HS-27A (cell line): ENCODE measurements at regions not wholly inside any gene's neighbourhood (a gene's known extent, or its start where the extent isn't known, plus 50 kb on each side); places are given as distances from the start of the nearest gene placed in this dataset.

Source experiments
- DNase-seq: peaks from one replicate; pipeline ENCODE4 v3.0.0-alpha.2; 2012; ENCODE audit warnings: low read depth, missing footprints

DNA sequence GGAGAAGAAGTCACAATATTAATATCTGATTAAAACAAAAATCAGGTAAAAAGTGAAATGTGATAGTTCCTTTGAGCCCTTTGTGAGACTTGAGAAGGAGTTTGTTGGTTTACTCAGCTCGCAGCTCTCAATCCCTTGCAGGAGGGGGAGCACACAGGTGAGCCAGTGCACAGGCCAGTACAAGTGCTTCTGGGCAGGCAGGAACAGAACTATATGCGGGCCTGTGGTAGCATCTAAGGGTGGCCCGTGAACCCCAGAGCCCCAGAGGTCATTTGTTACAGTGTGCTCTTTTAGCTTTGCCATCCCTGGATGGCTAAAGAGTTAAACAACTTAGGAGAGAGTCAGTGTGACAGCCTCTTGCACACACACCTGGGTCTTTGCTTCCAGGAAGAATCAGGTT lies 215.3 kb upstream of the EDIL3 start:
- no peak for DNase-seq

DNA sequence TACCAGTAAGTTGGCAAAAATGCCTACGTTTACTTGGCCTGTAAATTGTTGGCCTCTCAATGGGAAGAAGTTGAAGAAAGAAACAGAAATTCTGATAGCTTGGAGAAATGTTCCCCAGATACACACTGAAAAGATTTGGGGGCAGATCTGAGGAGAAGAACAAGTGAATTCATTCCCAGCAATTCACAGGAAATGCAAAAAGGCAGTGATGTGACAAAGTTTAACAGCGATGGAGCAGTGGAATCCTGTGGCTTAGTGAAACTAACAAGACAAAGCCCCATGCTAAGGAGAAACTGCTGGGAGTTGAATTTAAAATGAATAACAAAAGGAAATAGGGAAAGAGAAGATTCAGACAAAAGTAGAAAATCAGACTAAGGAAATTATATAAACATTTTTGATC lies 213.2 kb upstream of the EDIL3 start:
- no peak for DNase-seq

GRCh38 chr5:84590629-84591028 lies 205.9 kb upstream of the EDIL3 start:
- DNase-seq: no peak

- no peak for DNase-seq
Observed at GRCh38 chr5:84589926-84590325, 205.2 kb upstream of the EDIL3 start.

DNA sequence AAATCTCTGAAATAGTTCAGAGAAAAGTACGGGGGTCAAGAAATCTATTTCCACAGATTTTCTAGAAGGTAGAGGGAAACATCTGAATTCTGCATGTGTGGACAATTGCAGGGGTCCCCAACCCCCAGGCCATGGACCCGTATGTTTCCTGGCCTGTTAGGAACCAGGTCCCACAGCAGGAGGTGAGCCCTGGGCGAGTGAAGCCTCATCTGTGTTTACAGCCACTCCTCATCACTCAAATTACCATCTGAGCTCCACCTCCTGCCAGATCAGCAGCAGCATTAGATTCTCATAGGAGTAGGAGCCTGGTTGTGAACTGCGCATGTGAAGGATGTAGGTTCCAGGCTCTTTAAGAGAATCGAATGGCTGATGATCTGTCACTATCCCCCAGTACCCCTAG lies 200.5 kb upstream of the EDIL3 start:
- DNase-seq: no peak

DNA sequence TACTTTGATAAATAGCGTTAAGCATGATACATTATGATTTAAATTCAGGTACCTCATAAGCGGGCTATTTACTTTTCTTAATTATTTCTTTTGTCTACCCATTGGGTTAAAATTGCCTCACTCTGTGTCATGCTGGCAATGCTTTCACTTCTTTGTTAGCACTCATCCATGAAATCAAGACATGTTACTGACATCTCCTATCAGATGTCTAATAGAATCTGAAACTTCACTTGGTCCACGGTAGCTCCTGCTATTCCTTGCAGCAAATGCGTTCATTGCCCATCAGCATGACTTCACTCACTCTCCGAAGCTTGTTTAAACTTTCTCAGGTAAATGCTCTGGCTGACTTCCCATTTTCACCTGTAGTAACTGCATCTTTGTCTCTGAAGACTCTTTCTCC lies 193.5 kb upstream of the EDIL3 start:
- no peak for DNase-seq

GRCh38 chr5:84573017-84573712 lies 188.5 kb upstream of the EDIL3 start:
- no peak for DNase-seq

- DNase-seq: no peak
Observed at GRCh38 chr5:84569307-84569706, 184.6 kb upstream of the EDIL3 start.

DNA sequence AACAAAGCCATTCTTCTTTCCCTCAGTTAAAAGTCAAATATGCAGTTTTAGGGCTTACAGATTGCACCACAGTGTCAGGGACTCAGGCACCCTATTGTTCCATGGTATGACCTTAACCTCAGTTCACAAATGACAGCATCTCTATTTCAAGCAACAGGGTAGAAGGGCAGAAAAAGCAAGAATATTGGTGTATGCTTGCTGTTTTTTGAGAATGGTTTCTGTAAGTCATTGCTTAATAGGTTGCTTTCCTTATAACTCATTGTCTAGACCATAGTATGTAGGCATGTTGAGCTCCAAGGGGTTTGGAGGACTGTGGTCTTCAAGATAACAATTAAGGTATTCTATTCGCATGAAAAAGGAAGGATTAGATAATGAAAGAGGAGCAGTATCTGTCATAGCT lies 183.5 kb upstream of the EDIL3 start:
- DNase-seq: no peak

- DNase-seq: no peak
Observed at GRCh38 chr5:84565866-84566265, 181.2 kb upstream of the EDIL3 start.

- DNase-seq: no peak
Observed at GRCh38 chr5:84564321-84565075, 179.8 kb upstream of the EDIL3 start.

GRCh38 chr5:84550222-84550621 lies 165.5 kb upstream of the EDIL3 start:
- no peak for DNase-seq

GRCh38 chr5:84549054-84549453 lies 164.4 kb upstream of the EDIL3 start:
- no peak for DNase-seq

DNA sequence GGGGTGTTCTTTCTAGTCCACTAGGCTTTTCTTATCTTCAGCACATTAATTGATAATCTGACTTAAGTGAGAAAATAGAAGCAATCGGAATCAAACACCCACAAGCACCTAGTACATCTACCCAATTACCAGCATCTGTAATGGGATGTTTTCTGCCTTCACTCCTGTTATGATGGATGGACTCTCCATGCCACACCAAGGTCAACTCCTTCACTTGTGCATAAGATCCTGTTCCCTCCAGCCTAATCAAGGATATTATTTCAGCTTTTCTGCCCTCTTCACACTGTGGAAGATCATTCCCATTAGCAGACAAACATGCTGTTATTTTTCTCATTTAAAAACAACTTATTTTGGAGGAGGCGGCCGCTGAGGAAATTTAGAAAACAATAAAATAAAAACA lies 162.0 kb upstream of the EDIL3 start:
- DNase-seq: no peak

- no peak for DNase-seq
Observed at GRCh38 chr5:84536797-84537196, 152.1 kb upstream of the EDIL3 start.

- no peak for DNase-seq
Observed at GRCh38 chr5:84535281-84535680, 150.6 kb upstream of the EDIL3 start.

GRCh38 chr5:84524491-84524890 lies 139.8 kb upstream of the EDIL3 start:
- no peak for DNase-seq

- no peak for DNase-seq
Observed at GRCh38 chr5:84518862-84519261, 134.2 kb upstream of the EDIL3 start.

DNA sequence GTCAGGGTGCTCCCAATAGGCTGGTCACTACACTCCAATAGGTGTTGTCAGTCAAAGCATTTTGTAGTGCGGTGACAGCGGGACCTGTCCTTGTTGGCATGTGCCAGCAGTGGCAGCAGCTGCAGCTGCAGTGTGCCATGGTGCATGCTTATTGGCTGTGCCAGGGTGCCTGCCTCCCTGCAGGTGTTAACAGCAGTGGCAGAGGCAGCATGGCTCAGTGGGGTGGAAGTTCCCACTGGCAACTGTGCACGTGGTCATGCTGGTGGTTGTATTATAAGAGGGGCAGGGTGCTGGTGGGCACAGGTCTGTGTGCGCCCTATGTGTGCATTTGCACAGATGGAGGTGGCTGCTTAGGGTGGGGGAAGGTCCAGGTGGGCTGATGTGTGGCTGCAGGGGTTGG lies 133.7 kb upstream of the EDIL3 start:
- DNase-seq: no peak

GRCh38 chr5:84506625-84507024 lies 121.9 kb upstream of the EDIL3 start:
- DNase-seq: no peak

- no peak for DNase-seq
Observed at GRCh38 chr5:84494453-84494852, 109.8 kb upstream of the EDIL3 start.

DNA sequence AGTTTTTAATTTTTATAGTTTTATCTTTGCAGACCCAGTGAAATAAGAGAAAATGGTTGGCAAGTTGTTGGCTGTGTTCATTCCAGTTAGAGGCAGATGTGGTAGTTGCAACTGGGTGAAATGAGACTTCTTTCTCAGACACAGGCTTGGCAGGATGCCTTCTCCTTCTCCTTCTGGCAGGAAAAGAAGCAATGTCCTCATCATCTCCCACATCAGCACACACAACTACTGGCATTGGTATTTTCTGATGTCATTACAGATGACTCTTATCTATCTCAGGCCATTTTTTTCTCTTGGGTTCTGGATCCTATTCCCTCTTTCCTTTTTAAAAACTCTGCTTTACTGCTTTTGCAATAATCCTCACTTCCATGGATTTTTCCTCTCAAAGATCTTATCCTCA lies 103.3 kb upstream of the EDIL3 start:
- DNase-seq: peak; percentile 27

DNA sequence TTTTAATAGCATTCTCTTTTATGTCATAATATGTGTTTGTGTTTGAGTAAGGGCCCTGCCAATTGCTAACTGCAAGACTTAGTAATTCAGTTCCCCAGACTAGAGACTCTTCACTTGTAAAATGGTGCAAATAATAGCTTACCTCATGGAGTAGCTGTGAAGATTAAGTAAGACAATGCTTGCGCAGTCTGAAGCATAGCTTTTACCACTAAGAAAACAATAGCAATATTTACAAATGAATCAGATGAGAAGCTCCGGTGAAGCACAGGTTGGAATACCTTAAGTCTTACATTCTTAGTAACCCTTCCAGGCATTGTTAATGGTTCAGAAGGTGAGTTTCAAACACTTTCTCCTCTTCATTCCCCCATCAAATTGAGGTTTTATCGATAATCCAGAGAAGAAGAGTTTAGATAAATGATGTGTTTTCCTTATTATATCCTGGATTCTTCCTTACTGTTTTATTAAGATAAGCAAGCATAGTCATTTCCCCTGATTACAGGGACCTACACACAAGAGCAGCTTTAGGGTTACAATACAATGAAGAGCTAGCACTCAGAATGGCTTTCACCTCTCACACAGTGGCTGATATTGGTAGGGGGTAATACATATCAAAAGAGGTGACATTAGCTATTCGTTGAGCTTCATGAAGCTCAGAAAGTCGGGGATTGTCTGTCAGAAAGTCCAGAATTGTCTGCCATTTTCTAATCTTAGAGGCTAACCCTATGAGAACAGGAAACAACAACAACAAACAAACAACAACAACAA lies 96.4 kb upstream of the EDIL3 start:
- DNase-seq: no peak
